BLaER1 treated with 17β-estradiol and CSF1 and Interleukin-3, amounts not matched to agents 10 nM and 100 nM (cell line): ENCODE measurements at regions not wholly inside any gene's neighbourhood (a gene's known extent, or its start where the extent isn't known, plus 50 kb on each side); places are given as distances from the start of the nearest gene placed in this dataset.

Experiments used
- H3K27ac ChIP-seq, 11 experiments: shearing (Covaris generic); formaldehyde crosslinking; 2 replicates each; pipeline ENCODE4 v1.8.1; 2022
- H3K27me3 ChIP-seq, 11 experiments: shearing (Covaris generic); formaldehyde crosslinking; 2 replicates each; pipeline ENCODE4 v1.8.1; 2022
- H3K36me3 ChIP-seq, 11 experiments: shearing (Covaris generic); formaldehyde crosslinking; 2 replicates each; pipeline ENCODE4 v1.8.1; 2022
- H3K4me1 ChIP-seq, 10 experiments: shearing (Covaris generic); formaldehyde crosslinking; 2 replicates each; pipeline ENCODE4 v1.8.1; 2022
- H3K4me2 ChIP-seq, 11 experiments: shearing (Covaris generic); formaldehyde crosslinking; 2 replicates each; pipeline ENCODE4 v1.8.1; 2022
- H3K4me3 ChIP-seq, 10 experiments: shearing (Covaris generic); formaldehyde crosslinking; 2 replicates each; pipeline ENCODE4 v1.8.1; 2022
- H3K9ac ChIP-seq, 11 experiments: shearing (Covaris generic); formaldehyde crosslinking; 2 replicates each; pipeline ENCODE4 v1.8.1; 2022
- H3K9me3 ChIP-seq, 11 experiments: shearing (Covaris generic); formaldehyde crosslinking; replicated peaks in 1 of 11; 2 replicates each; pipeline ENCODE4 v1.8.1; 2022
- H4K20me1 ChIP-seq, 11 experiments: shearing (Covaris generic); formaldehyde crosslinking; 2 replicates each; pipeline ENCODE4 v1.8.1; 2022
- Cebpa-rat ChIP-seq, 11 experiments: shearing (Covaris generic); IDR thresholded peaks; 2 replicates each; pipeline ENCODE4 v1.8.1; 2022

DNA sequence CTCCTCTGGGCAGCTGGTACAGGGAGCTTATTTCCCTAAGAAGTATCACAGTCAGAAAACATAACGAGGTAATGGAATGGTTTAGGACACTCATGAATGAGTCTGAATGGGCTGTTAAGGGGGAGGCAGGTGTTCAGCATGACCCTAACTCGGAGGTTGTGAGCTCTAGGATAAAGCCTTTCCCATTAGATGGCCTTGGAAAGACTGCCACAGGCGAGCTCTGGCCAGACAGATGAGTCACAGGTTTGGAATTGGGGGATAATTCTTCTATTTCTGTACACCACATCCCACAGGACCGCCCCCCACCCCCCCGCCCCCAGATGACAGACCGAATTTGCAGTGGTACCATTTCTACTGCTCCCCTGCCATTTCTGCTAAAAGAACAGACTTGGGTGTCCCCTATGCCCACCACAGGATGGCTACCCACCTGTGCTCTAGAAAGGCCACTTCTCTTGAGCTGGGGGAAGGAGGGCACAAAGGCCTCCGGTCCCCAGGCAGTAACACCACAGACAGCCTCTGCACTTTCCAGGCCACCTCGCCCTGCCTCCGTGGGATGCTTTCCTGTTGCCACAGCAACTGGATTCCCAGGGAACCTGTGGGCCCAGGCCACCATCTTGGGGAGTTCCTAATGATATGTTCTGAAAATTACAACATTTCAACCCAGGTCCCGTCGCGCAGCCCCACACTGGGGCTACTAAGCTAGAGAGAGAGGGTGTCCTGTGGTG lies 76.7 kb downstream of the TRIM29 start:
- no peak for TF ChIP-seq Cebpa-rat (IDR thresholded peaks at IDR 0.05)
- peaks cover 0 to 11% (median 3%) of the 10 kb centered on the region in 10 experiments; a peak in 11 of 20 replicates for H3K4me1 ChIP-seq
- no peaks in the 10 kb centered on the region for H3K27me3 ChIP-seq

DNA sequence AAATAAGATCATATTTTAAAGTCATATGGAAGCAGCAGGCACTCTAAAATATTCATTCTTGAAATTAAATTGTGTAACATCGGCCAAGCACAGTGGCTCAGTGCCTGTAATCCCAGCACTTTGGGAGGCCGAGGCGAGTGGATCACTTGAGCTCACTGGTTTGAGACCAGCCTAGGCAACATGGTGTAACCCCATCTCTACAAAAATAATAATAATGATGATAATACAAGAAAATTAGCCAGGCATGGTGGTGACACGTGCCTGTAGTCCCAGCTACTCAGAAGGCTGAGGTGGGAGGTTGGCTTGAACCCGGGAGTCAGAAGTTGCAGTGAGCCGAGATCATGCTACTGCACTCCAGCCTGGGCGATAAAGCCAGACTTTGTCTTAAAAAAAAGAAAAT lies 77.4 kb downstream of the TRIM29 start:
- Histone ChIP-seq H3K27me3 (no peaks in the 10 kb centered on the region), H4K20me1 (no peaks in the 10 kb centered on the region), H3K36me3 (no peaks in the 10 kb centered on the region), H3K9me3 (no peaks in the 10 kb centered on the region), H3K4me1 (peaks cover 0 to 5% (median 0%) of the 10 kb centered on the region in 10 experiments; a peak in 3 of 20 replicates), H3K9ac (no peak overlapping the region), H3K27ac (no peak overlapping the region), H3K4me3 (no peak overlapping the region), H3K4me2 (no peak overlapping the region)
- no peak for TF ChIP-seq Cebpa-rat (IDR thresholded peaks at IDR 0.05)

More for the DNA sequence above, 76.7 kb downstream of the TRIM29 start:
- H3K4me2 ChIP-seq: no peak overlapping the region
- H4K20me1 ChIP-seq: no peaks in the 10 kb centered on the region
- H3K27ac ChIP-seq: no peak overlapping the region
- no peaks in the 10 kb centered on the region for H3K9me3 ChIP-seq
- no peak overlapping the region for H3K4me3 ChIP-seq
- H3K36me3 ChIP-seq: no peaks in the 10 kb centered on the region
- no peak overlapping the region for H3K9ac ChIP-seq

DNA sequence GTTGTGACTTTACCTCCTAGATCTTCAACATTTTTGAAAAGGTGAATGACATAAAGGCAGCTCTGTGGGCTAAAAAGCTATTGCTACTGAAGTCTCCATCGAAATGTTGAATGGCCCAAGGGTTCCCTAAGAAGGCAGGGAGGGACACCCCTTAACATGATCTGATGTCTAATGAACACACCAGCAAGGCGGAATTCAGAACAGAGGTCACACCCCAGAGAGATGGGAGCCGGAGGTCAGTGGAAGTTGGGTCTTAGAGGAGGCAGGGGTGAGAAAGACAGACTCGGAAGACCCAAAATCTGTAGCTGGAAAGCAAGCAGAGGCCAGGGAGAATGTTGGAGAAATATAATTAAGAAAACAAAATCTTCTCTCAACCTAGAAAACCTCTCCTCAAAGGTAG lies 79.0 kb downstream of the TRIM29 start:
- no peaks in the 10 kb centered on the region for H4K20me1 ChIP-seq
- H3K9me3 ChIP-seq: no peaks in the 10 kb centered on the region
- peaks cover 0 to 12% (median 0%) of the 10 kb centered on the region in 10 experiments; a peak in 8 of 20 replicates for H3K4me1 ChIP-seq
- H3K27me3 ChIP-seq: no peaks in the 10 kb centered on the region
- H3K27ac ChIP-seq: no peak overlapping the region
- H3K4me2 ChIP-seq: no peak overlapping the region
- no peak overlapping the region for H3K4me3 ChIP-seq
- no peaks in the 10 kb centered on the region for H3K36me3 ChIP-seq
- no peak overlapping the region for H3K9ac ChIP-seq
- TF ChIP-seq Cebpa-rat (IDR thresholded peaks at IDR 0.05): no peak

DNA sequence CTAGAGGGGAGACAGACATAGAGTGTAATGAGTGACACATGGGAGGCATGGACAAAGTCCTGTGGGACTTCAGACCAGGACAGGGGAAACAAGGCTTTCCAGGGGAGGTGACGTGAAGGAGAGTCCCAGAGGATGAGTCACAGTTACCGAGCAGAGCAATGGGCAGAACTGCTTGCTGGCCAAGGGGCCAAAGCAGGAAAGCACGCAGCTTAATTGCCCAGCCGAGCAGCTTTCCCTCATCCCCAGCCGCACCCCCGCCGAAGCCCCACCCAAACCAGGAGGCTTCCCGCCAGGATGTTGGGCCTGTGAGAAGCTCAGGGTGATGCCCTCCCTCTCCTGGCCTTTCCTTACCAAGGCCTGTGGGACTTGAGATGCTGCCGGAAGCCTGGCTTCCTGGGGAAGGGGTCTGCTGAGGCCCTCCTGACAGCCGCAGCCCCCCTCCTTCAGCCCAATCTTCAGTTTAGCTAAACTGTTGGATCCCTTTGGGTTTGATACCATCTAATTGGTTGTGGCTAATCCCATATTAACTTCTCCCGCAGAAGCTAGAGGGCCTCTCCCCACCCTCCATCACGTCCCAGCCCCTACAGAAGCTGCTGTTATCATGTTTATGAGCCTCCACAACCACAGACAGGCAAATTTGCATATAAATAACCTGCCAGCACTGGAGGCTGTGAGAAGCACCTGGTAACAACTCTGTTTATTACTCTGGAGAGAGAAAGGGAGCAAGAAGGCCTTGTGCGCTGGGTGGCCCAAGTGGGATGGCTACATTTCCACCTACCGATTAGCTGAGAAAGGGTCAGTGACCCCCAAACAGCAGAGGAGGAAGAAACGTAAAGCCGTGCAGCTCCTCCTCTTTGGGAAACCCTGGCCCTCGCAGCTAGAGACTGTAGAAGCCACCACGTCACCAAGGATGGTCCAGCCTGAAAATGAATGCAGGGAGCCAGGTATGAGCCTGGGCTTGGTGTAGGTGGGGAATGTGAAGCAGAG lies 80.0 kb downstream of the TRIM29 start:
- Histone ChIP-seq H3K27me3 (no peaks in the 10 kb centered on the region), H3K4me1 (peaks cover 0 to 13% (median 0%) of the 10 kb centered on the region in 10 experiments; a peak in 8 of 20 replicates), H3K9me3 (no peaks in the 10 kb centered on the region; a peak in 2 of 22 replicates), H3K4me2 (no peak overlapping the region), H3K4me3 (no peak overlapping the region), H3K36me3 (no peaks in the 10 kb centered on the region), H4K20me1 (no peaks in the 10 kb centered on the region), H3K9ac (no peak overlapping the region), H3K27ac (no peak overlapping the region)
- TF ChIP-seq Cebpa-rat (IDR thresholded peaks at IDR 0.05): no peak

DNA sequence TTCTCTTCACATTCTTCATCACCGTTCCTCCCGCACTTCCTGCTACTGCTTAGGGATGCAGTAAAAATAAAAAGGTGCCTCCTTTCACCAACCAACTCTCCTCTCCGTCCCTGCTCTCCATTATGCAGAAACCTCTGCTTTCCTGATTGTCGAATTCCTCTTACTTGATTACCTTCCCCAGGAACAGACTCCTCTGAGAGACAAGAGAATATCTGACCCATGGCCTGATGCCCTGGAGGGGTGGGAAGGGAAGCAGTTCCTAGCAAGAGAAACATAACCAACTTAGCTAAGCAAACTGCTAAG lies 80.9 kb downstream of the TRIM29 start:
- H3K36me3 ChIP-seq: no peaks in the 10 kb centered on the region
- H3K4me1 ChIP-seq: peaks cover 0 to 13% (median 0%) of the 10 kb centered on the region in 10 experiments; a peak in 8 of 20 replicates
- H3K4me3 ChIP-seq: no peak overlapping the region
- no peaks in the 10 kb centered on the region for H3K27me3 ChIP-seq
- H3K9me3 ChIP-seq: no peaks in the 10 kb centered on the region; a peak in 2 of 22 replicates
- no peak overlapping the region for H3K9ac ChIP-seq
- no peak overlapping the region for H3K4me2 ChIP-seq
- no peak overlapping the region for H3K27ac ChIP-seq
- TF ChIP-seq Cebpa-rat (IDR thresholded peaks at IDR 0.05): no peak
- H4K20me1 ChIP-seq: no peaks in the 10 kb centered on the region

DNA sequence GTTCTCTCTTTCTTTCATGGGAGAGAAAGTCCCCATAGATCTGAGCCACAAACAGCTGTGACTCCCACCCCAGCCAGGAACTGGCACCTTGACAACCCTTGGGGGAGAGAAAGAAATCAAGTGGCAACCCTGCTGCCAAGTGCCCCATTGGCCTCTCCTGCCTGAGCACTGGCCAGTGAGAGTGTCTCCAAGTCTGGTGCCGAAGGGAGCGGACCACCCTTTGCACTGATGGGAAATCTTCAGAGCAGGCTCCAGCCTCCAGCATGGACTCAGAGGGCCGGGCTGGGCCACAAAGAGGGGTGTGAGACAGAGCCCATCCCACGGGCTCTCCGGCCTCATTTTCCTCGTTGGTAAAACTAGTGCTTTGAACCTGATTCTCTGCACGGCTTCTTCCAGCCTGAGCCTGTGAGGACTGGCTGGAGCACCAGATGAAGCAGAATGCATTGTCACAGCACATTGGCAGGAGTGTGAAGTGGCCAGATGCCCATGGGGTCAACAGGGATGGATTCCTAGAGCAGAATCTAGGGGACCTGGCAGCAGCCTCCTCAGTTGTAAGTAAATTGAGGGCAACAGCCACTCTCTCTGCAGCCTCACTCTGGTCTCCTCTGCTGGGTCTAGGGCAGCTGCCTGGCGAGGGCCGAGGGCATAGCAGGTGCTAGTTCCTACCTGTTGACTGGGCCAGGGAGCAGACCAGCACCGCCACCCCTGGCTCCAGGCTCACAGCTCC lies 81.4 kb downstream of the TRIM29 start:
- Histone ChIP-seq H3K27me3 (no peaks in the 10 kb centered on the region), H3K9me3 (no peaks in the 10 kb centered on the region; a peak in 2 of 22 replicates), H3K36me3 (no peaks in the 10 kb centered on the region), H4K20me1 (no peaks in the 10 kb centered on the region), H3K27ac (no peak overlapping the region), H3K9ac (no peak overlapping the region), H3K4me2 (peak overlapping the region in 3 of 11 experiments; percentile 3 to 20 (median 9); a peak in 1 of 22 replicates), H3K4me3 (no peak overlapping the region), H3K4me1 (peaks cover 0 to 13% (median 0%) of the 10 kb centered on the region in 10 experiments; a peak in 8 of 20 replicates)
- no peak for TF ChIP-seq Cebpa-rat (IDR thresholded peaks at IDR 0.05)

DNA sequence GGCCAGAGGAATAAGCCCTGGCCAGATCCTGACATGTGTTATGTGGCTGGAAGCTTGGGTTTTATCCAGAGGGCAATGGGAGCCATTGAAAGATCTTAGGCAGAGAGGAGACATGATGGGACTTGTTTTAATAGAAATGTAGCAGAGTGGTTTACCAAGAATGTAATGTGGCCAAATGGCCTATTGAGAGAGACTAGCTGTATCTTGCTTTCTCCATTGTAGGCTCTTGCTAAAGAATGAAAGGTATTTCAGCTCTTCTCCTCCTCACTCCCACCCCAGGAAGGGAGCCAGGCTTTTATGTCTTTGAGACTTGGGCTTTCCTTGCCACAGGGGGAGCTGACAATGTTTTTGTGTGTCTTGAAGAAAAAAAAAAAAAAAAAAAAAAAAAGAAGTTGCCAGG lies 82.3 kb downstream of the TRIM29 start:
- TF ChIP-seq Cebpa-rat (IDR thresholded peaks at IDR 0.05): no peak
- Histone ChIP-seq H3K4me1 (peaks cover 0 to 13% (median 0%) of the 10 kb centered on the region in 10 experiments; a peak in 8 of 20 replicates), H4K20me1 (no peaks in the 10 kb centered on the region), H3K9ac (no peak overlapping the region), H3K36me3 (no peaks in the 10 kb centered on the region), H3K27ac (no peak overlapping the region), H3K4me2 (peak overlapping the region in 2 of 11 experiments; percentile 3 to 20; a peak in 1 of 22 replicates), H3K4me3 (no peak overlapping the region), H3K27me3 (no peaks in the 10 kb centered on the region), H3K9me3 (no peaks in the 10 kb centered on the region; a peak in 2 of 22 replicates)

DNA sequence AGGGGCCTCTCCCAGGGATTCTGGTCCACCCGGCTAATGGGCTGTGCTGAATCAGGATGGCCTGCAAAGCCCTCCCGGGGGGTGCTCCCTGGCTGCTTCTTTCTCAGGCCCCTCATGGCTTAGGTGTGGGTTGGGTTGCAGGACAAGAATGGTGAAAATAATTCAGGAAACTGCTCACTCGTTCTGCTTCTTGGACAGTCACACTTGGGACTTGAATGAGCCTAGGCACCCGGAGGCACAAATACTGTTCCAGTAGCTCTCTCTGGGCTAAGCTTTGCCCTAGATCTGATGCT lies 83.2 kb downstream of the TRIM29 start:
- Histone ChIP-seq H3K36me3 (no peaks in the 10 kb centered on the region), H3K4me2 (no peak overlapping the region), H3K27ac (no peak overlapping the region), H3K27me3 (no peaks in the 10 kb centered on the region), H3K4me1 (peaks cover 0 to 13% (median 0%) of the 10 kb centered on the region in 10 experiments; a peak in 8 of 20 replicates), H3K9me3 (no peaks in the 10 kb centered on the region; a peak in 2 of 22 replicates), H3K4me3 (no peak overlapping the region), H3K9ac (no peak overlapping the region), H4K20me1 (no peaks in the 10 kb centered on the region)
- TF ChIP-seq Cebpa-rat (IDR thresholded peaks at IDR 0.05): no peak
